Adrenal gland (tissue), 9 donors: ENCODE measurements at regions not wholly inside any gene's neighbourhood (a gene's known extent, or its start where the extent isn't known, plus 50 kb on each side); places are given as distances from the start of the nearest gene placed in this dataset.

Experiments
- DNase-seq, 7 donors: peaks; one replicate each; pipeline ENCODE4 v3.0.0-alpha.2; 2019 to 2020
- H3K27ac ChIP-seq, 5 donors: fragments of 200-600 bp; sonication (generic) in 4 of 5; 1 replicate in 3 of 5; 2 replicates in 2 of 5; pipeline versions ENCODE4 v1.5.1 to v1.8.0; 2016 to 2020; ENCODE audit warnings: mild to moderate bottlenecking in 1 of 5
- H3K27me3 ChIP-seq: fragments of 200-600 bp; 2 replicates; pipeline ENCODE4 v1.8.0; 2021
- H3K36me3 ChIP-seq, 2 donors: fragments of 200-600 bp; replicated peaks in 1 of 2; 1 replicate in 1 of 2; 2 replicates in 1 of 2; pipeline versions ENCODE4 v1.5.1 to v1.8.0; 2018 to 2022
- H3K4me1 ChIP-seq, 2 donors: fragments of 200-600 bp; replicated peaks in 1 of 2; 1 replicate in 1 of 2; 2 replicates in 1 of 2; pipeline versions ENCODE4 v1.5.1 to v1.8.0; 2018 to 2021
- H3K4me3 ChIP-seq, 4 donors: fragments of 200-600 bp; sonication (generic) in 3 of 4; one replicate each; pipeline ENCODE4 v1.5.1; 2016 to 2018
- H3K9me3 ChIP-seq, 3 donors: fragments of 200-600 bp; sonication (generic) in 1 of 3; replicated peaks in 1 of 3; 1 replicate in 2 of 3; 2 replicates in 1 of 3; pipeline versions ENCODE4 v1.5.1 to v1.8.0; 2016 to 2021
- POLR2A ChIP-seq, 2 donors: fragments of 450-650 bp; IDR thresholded peaks; one replicate each; pipeline ENCODE4 v1.6.1; 2017; ENCODE audit warnings: antibody characterized with exemption in 2 of 2, mild to moderate bottlenecking in 2 of 2, moderate library complexity in 1 of 2
- WGBS, 4 donors: extraction: QIAGEN DNeasy Blood & Tissue Kit in 2 of 4; methylation state at CpG; one replicate each; pipeline versions ENCODE4 v1.1.5 to v1.1.7; 2013 to 2017; 5-methylcytosine and 5-hydroxymethylcytosine counted together
- intact Hi-C, 2 donors: fragments of 100-400 bp; cut with DNase I; formaldehyde crosslinking; loops; one replicate each; pipeline versions ENCODE4 v1.14.1 to v1.15.0; 2022 to 2023
- TF ChIP-seq, protein P1 (sequence below), 6 experiments: fragments of 450-650 bp in 4 of 6; fragments of 200-600 bp in 2 of 6; sonication (generic) in 1 of 6; IDR thresholded peaks; 1 replicate in 5 of 6; 2 replicates in 1 of 6; pipeline versions ENCODE4 v1.5.1 to v1.8.0; 2016 to 2021; ENCODE audit warnings: antibody characterized with exemption in 6 of 6, mild to moderate bottlenecking in 2 of 6, moderate library complexity in 1 of 6
- donor health status: healthy with polysubstance abuse.
- donor health status: Bipolar disorder and iron deficiency.
- donor health status: DM: yes; HTN: yes; CAD: no.
- donor health status: DM: no; HTN: no; CAD: no.
- donor health status: DM: no; HTN: no; CAD: no.

DNA sequence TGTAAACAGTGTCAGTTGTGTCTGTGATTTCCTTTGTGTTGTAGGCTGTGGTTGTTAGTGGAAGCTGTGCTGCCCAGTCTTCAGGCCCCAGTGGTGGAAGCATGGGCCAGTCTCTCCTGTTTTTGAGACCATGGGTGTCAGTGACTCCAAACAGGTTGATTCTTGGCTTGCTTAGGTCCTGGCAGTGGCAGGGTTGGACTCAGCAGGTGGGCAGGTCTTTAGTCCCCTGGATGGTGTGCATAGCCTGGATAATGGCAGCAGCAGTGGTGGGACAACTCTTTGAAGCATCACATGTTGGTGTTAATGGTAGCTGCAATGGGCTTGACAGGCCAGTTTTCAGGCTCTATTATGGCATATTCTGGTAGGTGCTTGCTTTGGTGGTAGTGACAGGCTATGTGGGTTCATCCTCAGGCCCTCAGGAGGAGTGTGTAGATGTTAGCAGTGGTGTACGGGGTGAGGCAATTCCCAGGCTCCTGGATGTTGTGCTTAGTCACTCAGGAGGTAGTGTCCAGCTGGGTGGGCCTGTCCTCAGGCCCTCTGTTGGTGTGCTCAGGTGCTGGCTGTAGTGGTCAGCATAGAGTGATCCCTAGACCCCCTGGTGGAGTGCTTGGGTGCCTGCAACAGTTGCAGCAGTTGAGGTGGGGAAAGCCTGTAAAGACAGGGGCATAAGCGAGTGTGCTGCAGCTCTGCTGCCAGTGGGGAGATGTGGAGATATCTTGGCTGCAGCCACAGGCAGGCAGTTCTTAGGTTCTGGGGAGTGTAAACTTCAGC lies 596.7 kb downstream of the PDCD6IP start:
- intact Hi-C loops: no loop called here
- Histone ChIP-seq H3K9me3 (no peaks in the 10 kb centered on the region), H3K4me3 (no peak overlapping the region)

DNA sequence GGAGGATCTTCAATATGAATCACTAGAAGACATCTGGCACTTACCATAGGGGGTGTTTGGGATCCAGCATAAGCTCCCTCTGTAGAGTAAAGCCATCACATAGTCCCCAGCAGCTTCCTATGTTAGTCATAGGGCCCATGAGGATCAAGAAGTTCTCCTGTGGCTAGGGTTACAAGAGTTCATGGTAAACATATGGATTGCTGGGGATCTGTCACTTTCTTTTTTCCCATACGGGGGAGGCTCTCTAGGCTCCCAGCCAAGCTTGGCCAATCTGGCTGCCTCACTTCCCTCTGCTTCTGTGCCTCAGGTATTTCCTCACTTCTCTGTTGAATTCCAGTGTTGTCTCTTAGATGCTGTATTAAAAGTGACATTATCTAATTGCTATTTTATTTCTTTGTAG lies 597.9 kb downstream of the PDCD6IP start:
- no peaks in the 10 kb centered on the region for H3K27me3 ChIP-seq
- no peaks in the 10 kb centered on the region for H3K36me3 ChIP-seq
- intact Hi-C loops: no loop called here
- no peaks in the 10 kb centered on the region for H3K4me1 ChIP-seq
- DNase-seq: peak in 3 of 7 donors; percentile 23 to 51 (median 25)
- 33 to 73% (median 49%) methylated on average over 1 of the region's 1 CpG for WGBS, 4 donors
- no peak overlapping the region for H3K4me3 ChIP-seq
- H3K27ac ChIP-seq: no peak overlapping the region
- no peak for TF ChIP-seq POLR2A (IDR thresholded peaks at IDR 0.05)
- TF ChIP-seq, protein P1, sequence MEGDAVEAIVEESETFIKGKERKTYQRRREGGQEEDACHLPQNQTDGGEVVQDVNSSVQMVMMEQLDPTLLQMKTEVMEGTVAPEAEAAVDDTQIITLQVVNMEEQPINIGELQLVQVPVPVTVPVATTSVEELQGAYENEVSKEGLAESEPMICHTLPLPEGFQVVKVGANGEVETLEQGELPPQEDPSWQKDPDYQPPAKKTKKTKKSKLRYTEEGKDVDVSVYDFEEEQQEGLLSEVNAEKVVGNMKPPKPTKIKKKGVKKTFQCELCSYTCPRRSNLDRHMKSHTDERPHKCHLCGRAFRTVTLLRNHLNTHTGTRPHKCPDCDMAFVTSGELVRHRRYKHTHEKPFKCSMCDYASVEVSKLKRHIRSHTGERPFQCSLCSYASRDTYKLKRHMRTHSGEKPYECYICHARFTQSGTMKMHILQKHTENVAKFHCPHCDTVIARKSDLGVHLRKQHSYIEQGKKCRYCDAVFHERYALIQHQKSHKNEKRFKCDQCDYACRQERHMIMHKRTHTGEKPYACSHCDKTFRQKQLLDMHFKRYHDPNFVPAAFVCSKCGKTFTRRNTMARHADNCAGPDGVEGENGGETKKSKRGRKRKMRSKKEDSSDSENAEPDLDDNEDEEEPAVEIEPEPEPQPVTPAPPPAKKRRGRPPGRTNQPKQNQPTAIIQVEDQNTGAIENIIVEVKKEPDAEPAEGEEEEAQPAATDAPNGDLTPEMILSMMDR (IDR thresholded peaks at IDR 0.05): no peak
- no peaks in the 10 kb centered on the region for H3K9me3 ChIP-seq

More for the DNA sequence above, 596.7 kb downstream of the PDCD6IP start:
- 77 to 95% (median 85%) methylated on average over 1 to 2 of the region's 2 CpGs for WGBS, 4 donors
- TF ChIP-seq, protein P1 (IDR thresholded peaks at IDR 0.05): no peak
- no peaks in the 10 kb centered on the region for H3K27me3 ChIP-seq
- no peak for DNase-seq
- no peaks in the 10 kb centered on the region for H3K36me3 ChIP-seq
- H3K4me1 ChIP-seq: no peaks in the 10 kb centered on the region
- H3K27ac ChIP-seq: no peak overlapping the region

DNA sequence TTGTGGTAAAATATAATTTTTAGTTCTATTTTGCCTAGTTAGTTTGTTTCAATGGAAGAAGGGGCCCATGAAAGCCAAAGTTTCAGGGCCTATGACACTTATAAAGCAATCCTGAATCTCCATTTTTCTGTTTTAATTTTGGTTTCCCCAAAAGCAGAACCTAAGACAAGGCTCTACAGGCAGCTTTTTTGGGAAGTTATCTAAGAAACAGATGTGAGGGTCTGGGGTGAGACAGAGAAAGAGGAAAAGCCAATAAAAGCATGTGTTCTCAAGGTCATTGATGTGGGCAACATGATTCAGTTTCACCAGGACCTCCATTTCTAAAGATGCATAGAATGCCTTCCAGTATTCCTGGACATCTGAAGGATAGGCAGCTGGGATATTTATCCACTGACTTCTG lies 598.5 kb downstream of the PDCD6IP start:
- no peaks in the 10 kb centered on the region for H3K36me3 ChIP-seq
- no peaks in the 10 kb centered on the region for H3K4me1 ChIP-seq
- no peak overlapping the region for H3K4me3 ChIP-seq
- intact Hi-C loops: no loop called here
- H3K27ac ChIP-seq: no peak overlapping the region
- DNase-seq: no peak
- no peaks in the 10 kb centered on the region for H3K27me3 ChIP-seq
- H3K9me3 ChIP-seq: no peaks in the 10 kb centered on the region
- TF ChIP-seq, protein P1 (IDR thresholded peaks at IDR 0.05): no peak
- no peak for TF ChIP-seq POLR2A (IDR thresholded peaks at IDR 0.05)

DNA sequence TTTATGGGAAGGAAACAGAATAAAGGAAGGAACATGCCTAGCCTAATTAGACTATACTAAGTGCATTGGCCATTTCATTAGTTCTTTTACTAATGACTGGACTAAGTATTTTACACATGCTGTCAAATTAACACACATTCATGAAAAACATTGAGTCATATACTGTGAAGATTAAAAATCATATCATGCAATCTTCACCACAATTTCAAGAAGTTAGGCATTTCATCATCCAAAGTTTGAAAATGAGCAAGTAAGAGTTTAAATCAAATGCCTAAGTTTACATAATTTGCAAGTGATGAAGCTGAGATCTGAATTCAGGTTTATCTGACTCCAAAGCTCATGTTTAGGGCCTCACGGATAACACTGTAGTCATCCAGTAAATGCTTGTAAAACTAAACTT lies 601.0 kb downstream of the PDCD6IP start:
- Histone ChIP-seq H3K9me3 (no peaks in the 10 kb centered on the region), H3K4me3 (no peak overlapping the region), H3K27ac (no peak overlapping the region), H3K4me1 (no peaks in the 10 kb centered on the region), H3K36me3 (no peaks in the 10 kb centered on the region), H3K27me3 (no peaks in the 10 kb centered on the region)
- TF ChIP-seq, protein P1 (IDR thresholded peaks at IDR 0.05): no peak
- no peak for TF ChIP-seq POLR2A (IDR thresholded peaks at IDR 0.05)
- intact Hi-C loops: no loop called here
- DNase-seq: no peak
- WGBS, 4 donors: 61 to 84% (median 78%) methylated on average over 1 of the region's 1 CpG
